ENCODE measurements at regions not wholly inside any gene's neighbourhood (a gene's known extent, or its start where the extent isn't known, plus 50 kb on each side); places are given as distances from the start of the nearest gene placed in this dataset.
"Not testable (repeated sequence)": the region's sequence is repeated elsewhere in the genome, so short reads cannot be mapped to it uniquely, and the experiment has no call there.

- no peaks in the 10 kb centered on the region for H3K36me3 ChIP-seq (ENCODE audit: control insufficient read depth, insufficient read depth, low read length)
- ChIA-PET POLR2A (no interaction called here), CTCF (no interaction called here)
- H3K27me3 ChIP-seq (ENCODE audit: control insufficient read depth, insufficient read depth, low read length): no peaks in the 10 kb centered on the region
- DNase-seq (ENCODE audit: low read depth): no peak
- H3K4me3 ChIP-seq (ENCODE audit: low read depth, low read length): no peak overlapping the region
- TF ChIP-seq CTCF (IDR thresholded peaks at IDR 0.05; ENCODE audit: insufficient read depth, low read depth, low read length): no peak
Measured at GRCh38 chr2:37753758-37754157, 82.3 kb upstream of the CDC42EP3 start.

GRCh38 chr2:37755961-37756559, 84.6 kb upstream of the CDC42EP3 start:
- POLR2A ChIA-PET; CTCF ChIA-PET; DNase-seq (ENCODE audit: low read depth); H3K36me3 ChIP-seq (ENCODE audit: control insufficient read depth, insufficient read depth, low read length); H3K27me3 ChIP-seq (ENCODE audit: control insufficient read depth, insufficient read depth, low read length); H3K4me3 ChIP-seq (ENCODE audit: low read depth, low read length): not testable (repeated sequence)

- CTCF ChIA-PET: interaction anchor here (1.1 to 2.2 kb wide), 4 partner anchors 16 to 109 kb away, joined by 3 to 10 read pairs (median 4); no protein-coding TSS in a partner anchor
- H3K4me3 ChIP-seq (ENCODE audit: low read depth, low read length); H3K27me3 ChIP-seq (ENCODE audit: control insufficient read depth, insufficient read depth, low read length); DNase-seq (ENCODE audit: low read depth); H3K36me3 ChIP-seq (ENCODE audit: control insufficient read depth, insufficient read depth, low read length): not testable (repeated sequence)
- POLR2A ChIA-PET: interaction anchor here (0.6 kb wide), 1 partner anchor 19 kb away, joined by 3 read pairs; no protein-coding TSS in a partner anchor
Measured at GRCh38 chr2:37757456-37757855, 86.0 kb upstream of the CDC42EP3 start.

GRCh38 chr2:37758141-37758601, 86.7 kb upstream of the CDC42EP3 start:
- POLR2A ChIA-PET; H3K27me3 ChIP-seq (ENCODE audit: control insufficient read depth, insufficient read depth, low read length); H3K4me3 ChIP-seq (ENCODE audit: low read depth, low read length); DNase-seq (ENCODE audit: low read depth); H3K36me3 ChIP-seq (ENCODE audit: control insufficient read depth, insufficient read depth, low read length): not testable (repeated sequence)
- CTCF ChIA-PET: interaction anchor here (0.6 to 2.2 kb wide), 8 partner anchors 10 to 344 kb away, joined by 3 to 10 read pairs (median 4); no protein-coding TSS in a partner anchor

GRCh38 chr2:37759989-37760388, 88.5 kb upstream of the CDC42EP3 start:
- not testable (repeated sequence) for H3K27me3 ChIP-seq (ENCODE audit: control insufficient read depth, insufficient read depth, low read length); DNase-seq (ENCODE audit: low read depth); H3K36me3 ChIP-seq (ENCODE audit: control insufficient read depth, insufficient read depth, low read length); H3K4me3 ChIP-seq (ENCODE audit: low read depth, low read length)
- CTCF ChIA-PET: interaction anchor here (1.2 to 1.7 kb wide), 4 partner anchors 11 to 345 kb away, joined by 3 to 5 read pairs (median 4); no protein-coding TSS in a partner anchor
- POLR2A ChIA-PET: interaction anchor here (0.6 kb wide), 1 partner anchor 8 kb away, joined by 3 read pairs; no protein-coding TSS in a partner anchor

GRCh38 chr2:37760471-37760870, 89.0 kb upstream of the CDC42EP3 start:
- CTCF ChIA-PET: interaction anchor here (0.6 to 1.7 kb wide), 5 partner anchors 11 to 346 kb away, joined by 3 to 5 read pairs (median 3); no protein-coding TSS in a partner anchor
- no peak for TF ChIP-seq CTCF (IDR thresholded peaks at IDR 0.05; ENCODE audit: insufficient read depth, low read depth, low read length)
- Histone ChIP-seq H3K4me3 (ENCODE audit: low read depth, low read length) (no peak overlapping the region), H3K36me3 (ENCODE audit: control insufficient read depth, insufficient read depth, low read length) (no peaks in the 10 kb centered on the region), H3K27me3 (ENCODE audit: control insufficient read depth, insufficient read depth, low read length) (no peaks in the 10 kb centered on the region)
- POLR2A ChIA-PET: no interaction called here
- DNase-seq (ENCODE audit: low read depth): no peak

- POLR2A ChIA-PET; H3K4me3 ChIP-seq (ENCODE audit: low read depth, low read length); H3K27me3 ChIP-seq (ENCODE audit: control insufficient read depth, insufficient read depth, low read length); DNase-seq (ENCODE audit: low read depth); H3K36me3 ChIP-seq (ENCODE audit: control insufficient read depth, insufficient read depth, low read length): not testable (repeated sequence)
- CTCF ChIA-PET: interaction anchor here (0.7 to 0.9 kb wide), 2 partner anchors 13 to 605 kb away, joined by 3 read pairs; partner anchors contain the start of gene EIF2AK2
Measured at GRCh38 chr2:37762281-37762680, 90.8 kb upstream of the CDC42EP3 start.

All from BJ (cell line).